Fibroblast of lung (primary cell): ENCODE measurements at regions not wholly inside any gene's neighbourhood (a gene's known extent, or its start where the extent isn't known, plus 50 kb on each side); places are given as distances from the start of the nearest gene placed in this dataset.
A peak's percentile ranks its signal among the peaks of the same experiment; 100 is the strongest.

ENCODE experiments used
- DNase-seq, 2 donors: peaks; one replicate each; pipeline versions ENCODE4 v3.0.0 to v3.0.0-alpha.2; 2010; ENCODE audit warnings: low read depth in 2 of 2
- H2AFZ ChIP-seq: 2 replicates; pipeline ENCODE4 v1.5.1; 2012; ENCODE audit warnings: low read length, control low read depth, inconsistent platforms
- H3K27ac ChIP-seq: 2 replicates; pipeline ENCODE4 v1.5.1; 2011; ENCODE audit warnings: low read length, control low read depth; ENCODE audit not compliant: insufficient read depth
- H3K27me3 ChIP-seq: 2 replicates; pipeline ENCODE4 v1.5.1; 2011; ENCODE audit warnings: mild to moderate bottlenecking, low read length; ENCODE audit not compliant: control insufficient read depth, insufficient read depth
- H3K36me3 ChIP-seq: 2 replicates; pipeline ENCODE4 v1.5.1; 2011; ENCODE audit warnings: low read length; ENCODE audit not compliant: control insufficient read depth, insufficient read depth
- H3K4me1 ChIP-seq: 2 replicates; pipeline ENCODE4 v1.5.1; 2011; ENCODE audit warnings: low read length; ENCODE audit not compliant: control insufficient read depth, insufficient read depth; ENCODE audit errors: extremely low read depth
- H3K4me2 ChIP-seq: 2 replicates; pipeline ENCODE4 v1.5.1; 2011; ENCODE audit warnings: low read length, control low read depth; ENCODE audit not compliant: insufficient read depth; ENCODE audit errors: extremely low read depth
- H3K4me3 ChIP-seq, 4 experiments: fragments of 200-600 bp in 1 of 4; sonication (generic) in 1 of 4; replicated peaks in 1 of 4; 2 replicates each; pipeline ENCODE4 v1.5.1; 2011 to 2016; ENCODE audit warnings: low read length in 4 of 4, low read depth in 3 of 4, mild to moderate bottlenecking in 3 of 4, control low read depth in 2 of 4, inconsistent platforms in 1 of 4, mixed read lengths in 1 of 4; ENCODE audit not compliant: insufficient read depth in 1 of 4; ENCODE audit errors: control extremely low read depth in 1 of 4
- H3K79me2 ChIP-seq: 2 replicates; pipeline ENCODE4 v1.5.1; 2012; ENCODE audit warnings: mild to moderate bottlenecking, low read length, inconsistent platforms; ENCODE audit not compliant: control insufficient read depth, insufficient read depth
- H3K9ac ChIP-seq: 2 replicates; pipeline ENCODE4 v1.5.1; 2011; ENCODE audit warnings: mild to moderate bottlenecking, low read length, control low read depth; ENCODE audit not compliant: insufficient read depth
- H3K9me3 ChIP-seq: 2 replicates; pipeline ENCODE4 v1.5.1; 2012; ENCODE audit warnings: low read depth, low read length; ENCODE audit not compliant: control insufficient read depth, insufficient read depth
- H4K20me1 ChIP-seq: 2 replicates; pipeline ENCODE4 v1.5.1; 2011; ENCODE audit warnings: low read length; ENCODE audit not compliant: control insufficient read depth, insufficient read depth; ENCODE audit errors: extremely low read depth
- EZH2 ChIP-seq: IDR thresholded peaks from 2 replicates; pipeline ENCODE4 v1.5.1; 2012; ENCODE audit warnings: low read length, control low read depth, mild to moderate bottlenecking; ENCODE audit errors: missing control alignments
- TF ChIP-seq, protein P1 (sequence below), 2 donors: IDR thresholded peaks in 1 of 2; conservative IDR thresholded peaks in 1 of 2; 1 replicate in 1 of 2; 2 replicates in 1 of 2; pipeline ENCODE4 v1.5.1; 2011 to 2012; ENCODE audit warnings: low read length in 2 of 2, control low read depth in 1 of 2, inconsistent platforms in 1 of 2, low read depth in 1 of 2, mild to moderate bottlenecking in 1 of 2

DNA sequence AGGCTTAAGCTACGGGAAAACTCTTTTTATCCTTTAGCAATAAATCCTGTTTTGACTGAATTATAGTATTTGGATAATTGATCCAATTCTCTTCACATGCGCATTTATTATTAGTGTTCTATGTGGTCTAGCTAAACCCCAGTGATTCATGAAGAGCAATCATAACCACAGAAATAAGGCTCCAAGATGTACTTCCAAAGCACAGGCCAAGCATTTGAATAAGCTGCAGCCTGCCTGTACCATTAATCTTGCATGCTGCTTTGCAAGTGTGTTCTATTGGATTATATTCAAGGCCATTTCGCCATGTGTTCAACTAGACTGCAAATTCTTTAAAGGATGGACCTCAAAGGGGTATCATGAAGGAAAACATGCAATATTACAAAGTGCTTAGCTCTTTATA is 385.2 kb upstream of the FAT1 start:
- H3K9ac ChIP-seq = no peak overlapping the region
- TF ChIP-seq, protein P1, sequence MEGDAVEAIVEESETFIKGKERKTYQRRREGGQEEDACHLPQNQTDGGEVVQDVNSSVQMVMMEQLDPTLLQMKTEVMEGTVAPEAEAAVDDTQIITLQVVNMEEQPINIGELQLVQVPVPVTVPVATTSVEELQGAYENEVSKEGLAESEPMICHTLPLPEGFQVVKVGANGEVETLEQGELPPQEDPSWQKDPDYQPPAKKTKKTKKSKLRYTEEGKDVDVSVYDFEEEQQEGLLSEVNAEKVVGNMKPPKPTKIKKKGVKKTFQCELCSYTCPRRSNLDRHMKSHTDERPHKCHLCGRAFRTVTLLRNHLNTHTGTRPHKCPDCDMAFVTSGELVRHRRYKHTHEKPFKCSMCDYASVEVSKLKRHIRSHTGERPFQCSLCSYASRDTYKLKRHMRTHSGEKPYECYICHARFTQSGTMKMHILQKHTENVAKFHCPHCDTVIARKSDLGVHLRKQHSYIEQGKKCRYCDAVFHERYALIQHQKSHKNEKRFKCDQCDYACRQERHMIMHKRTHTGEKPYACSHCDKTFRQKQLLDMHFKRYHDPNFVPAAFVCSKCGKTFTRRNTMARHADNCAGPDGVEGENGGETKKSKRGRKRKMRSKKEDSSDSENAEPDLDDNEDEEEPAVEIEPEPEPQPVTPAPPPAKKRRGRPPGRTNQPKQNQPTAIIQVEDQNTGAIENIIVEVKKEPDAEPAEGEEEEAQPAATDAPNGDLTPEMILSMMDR (conservative IDR thresholded peaks at IDR 0.05 in 1 of 2, IDR thresholded peaks at IDR 0.05 in 1 of 2; ENCODE audit: low read depth in 1 of 2, low read length in 2 of 2) = no peak
- TF ChIP-seq EZH2 = no peak
- H3K27me3 ChIP-seq = no peaks in the 10 kb centered on the region
- H3K27ac ChIP-seq = no peak overlapping the region
- H3K9me3 ChIP-seq = no peaks in the 10 kb centered on the region
- no peak overlapping the region for H3K4me2 ChIP-seq
- H4K20me1 ChIP-seq = no peaks in the 10 kb centered on the region
- no peak overlapping the region for H2AFZ ChIP-seq
- DNase-seq = peak in 1 of 2 donors; percentile 13
- no peaks in the 10 kb centered on the region for H3K4me1 ChIP-seq
- H3K36me3 ChIP-seq = no peaks in the 10 kb centered on the region
- no peaks in the 10 kb centered on the region for H3K79me2 ChIP-seq
- H3K4me3 ChIP-seq = no peak overlapping the region

GRCh38 chr4:187109636-187110035 is 386.0 kb upstream of the FAT1 start:
- H4K20me1 ChIP-seq = no peaks in the 10 kb centered on the region
- no peaks in the 10 kb centered on the region for H3K27me3 ChIP-seq
- H3K79me2 ChIP-seq = no peaks in the 10 kb centered on the region
- H3K4me1 ChIP-seq = no peaks in the 10 kb centered on the region
- H3K36me3 ChIP-seq = no peaks in the 10 kb centered on the region
- no peak overlapping the region for H2AFZ ChIP-seq
- DNase-seq = no peak
- H3K27ac ChIP-seq = no peak overlapping the region
- H3K9ac ChIP-seq = no peak overlapping the region
- H3K9me3 ChIP-seq = no peaks in the 10 kb centered on the region
- no peak overlapping the region for H3K4me3 ChIP-seq
- H3K4me2 ChIP-seq = no peak overlapping the region
- TF ChIP-seq EZH2 = no peak
- TF ChIP-seq, protein P1 (conservative IDR thresholded peaks at IDR 0.05 in 1 of 2, IDR thresholded peaks at IDR 0.05 in 1 of 2; ENCODE audit: low read depth in 1 of 2, low read length in 2 of 2) = no peak

GRCh38 chr4:187118166-187118565 is 394.5 kb upstream of the FAT1 start:
- no peaks in the 10 kb centered on the region for H3K79me2 ChIP-seq
- H3K4me1 ChIP-seq = no peaks in the 10 kb centered on the region
- no peak for DNase-seq
- no peak overlapping the region for H3K9ac ChIP-seq
- H2AFZ ChIP-seq = no peak overlapping the region
- H3K27me3 ChIP-seq = no peaks in the 10 kb centered on the region
- no peaks in the 10 kb centered on the region for H3K36me3 ChIP-seq
- H3K27ac ChIP-seq = no peak overlapping the region
- no peaks in the 10 kb centered on the region for H4K20me1 ChIP-seq
- no peaks in the 10 kb centered on the region for H3K9me3 ChIP-seq
- no peak overlapping the region for H3K4me2 ChIP-seq
- TF ChIP-seq, protein P1 (conservative IDR thresholded peaks at IDR 0.05 in 1 of 2, IDR thresholded peaks at IDR 0.05 in 1 of 2; ENCODE audit: low read depth in 1 of 2, low read length in 2 of 2) = no peak
- no peak for TF ChIP-seq EZH2
- no peak overlapping the region for H3K4me3 ChIP-seq
